ENCODE measurements at regions not wholly inside any gene's neighbourhood (a gene's known extent, or its start where the extent isn't known, plus 50 kb on each side); places are given as distances from the start of the nearest gene placed in this dataset.

DNA sequence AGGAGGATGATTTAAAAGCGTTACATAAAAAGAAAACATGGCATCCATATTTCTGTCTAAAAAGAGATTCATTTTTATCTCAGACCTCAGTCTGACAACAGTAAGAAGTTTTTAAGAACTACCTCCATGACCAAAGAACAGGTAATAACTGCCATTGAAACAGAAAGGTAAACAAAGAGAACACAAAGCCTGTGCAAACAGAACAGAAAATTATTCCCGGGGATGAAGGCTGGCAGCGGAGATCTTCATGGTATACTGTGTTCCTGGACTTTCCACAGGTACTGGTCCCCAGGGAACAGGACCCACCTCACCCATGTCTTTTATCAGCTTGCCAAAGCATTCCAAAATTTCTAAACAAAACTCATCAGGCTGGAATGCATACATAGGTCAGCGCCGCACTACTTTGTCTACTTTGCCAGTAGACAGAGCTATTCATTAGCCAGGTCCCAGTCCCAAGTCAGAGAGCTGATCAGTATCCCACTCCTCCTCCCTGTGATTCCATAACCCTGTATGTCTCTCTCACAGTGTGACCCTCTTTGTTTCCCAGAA, 277.3 kb downstream of the MBD2 start:
- H3K4ac ChIP-seq (ENCODE audit: low read depth, low read length) = no peak overlapping the region
- TF ChIP-seq, protein P1, sequence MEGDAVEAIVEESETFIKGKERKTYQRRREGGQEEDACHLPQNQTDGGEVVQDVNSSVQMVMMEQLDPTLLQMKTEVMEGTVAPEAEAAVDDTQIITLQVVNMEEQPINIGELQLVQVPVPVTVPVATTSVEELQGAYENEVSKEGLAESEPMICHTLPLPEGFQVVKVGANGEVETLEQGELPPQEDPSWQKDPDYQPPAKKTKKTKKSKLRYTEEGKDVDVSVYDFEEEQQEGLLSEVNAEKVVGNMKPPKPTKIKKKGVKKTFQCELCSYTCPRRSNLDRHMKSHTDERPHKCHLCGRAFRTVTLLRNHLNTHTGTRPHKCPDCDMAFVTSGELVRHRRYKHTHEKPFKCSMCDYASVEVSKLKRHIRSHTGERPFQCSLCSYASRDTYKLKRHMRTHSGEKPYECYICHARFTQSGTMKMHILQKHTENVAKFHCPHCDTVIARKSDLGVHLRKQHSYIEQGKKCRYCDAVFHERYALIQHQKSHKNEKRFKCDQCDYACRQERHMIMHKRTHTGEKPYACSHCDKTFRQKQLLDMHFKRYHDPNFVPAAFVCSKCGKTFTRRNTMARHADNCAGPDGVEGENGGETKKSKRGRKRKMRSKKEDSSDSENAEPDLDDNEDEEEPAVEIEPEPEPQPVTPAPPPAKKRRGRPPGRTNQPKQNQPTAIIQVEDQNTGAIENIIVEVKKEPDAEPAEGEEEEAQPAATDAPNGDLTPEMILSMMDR (conservative IDR thresholded peaks at IDR 0.05) = no peak
- H3K9ac ChIP-seq (ENCODE audit: extremely low read depth, insufficient read length, low read length) = no peak overlapping the region
- no peak overlapping the region for H4K91ac ChIP-seq (ENCODE audit: insufficient read length, low read depth, low read length)
- Mint-ChIP-seq H3K36me3 (ENCODE audit: insufficient read depth in 1 of 3, low read depth in 3 of 3) (peaks cover 5 to 14% (median 11%) of the 10 kb centered on the region in 3 experiments; a peak in 6 of 7 replicates), H3K27me3 (ENCODE audit: low read depth) (no peaks in the 10 kb centered on the region; the same call in 1 of the 2 replicates), H3K4me1 (no peaks in the 10 kb centered on the region), H3K9me3 (peaks cover 14 to 24% of the 10 kb centered on the region in 2 experiments), H3K4me3 (no peak overlapping the region), H3K27ac (no peak overlapping the region)
- H3K9me3 ChIP-seq (ENCODE audit: control insufficient read depth, low read depth, low read length) = peaks cover 13% of the 10 kb centered on the region
- WGBS (ENCODE audit: extremely low coverage, insufficient read length, low lambda C conversion rate) = no CpG with 5 or more reads among the region's 5 CpGs
- no peak overlapping the region for H2BK12ac ChIP-seq (ENCODE audit: insufficient read length, low read depth, low read length)
- no peak overlapping the region for H2BK5ac ChIP-seq (ENCODE audit: insufficient read length, low read length)
- no peak overlapping the region for H4K5ac ChIP-seq (ENCODE audit: insufficient read length, low read depth, low read length)
- H3K14ac ChIP-seq (ENCODE audit: insufficient read depth, low read length) = no peak overlapping the region
- no peak overlapping the region for H2BK15ac ChIP-seq (ENCODE audit: low read depth, low read length)
- no peak for DNase-seq
- H4K20me1 ChIP-seq (ENCODE audit: control insufficient read depth, insufficient read depth, insufficient read length) = no peaks in the 10 kb centered on the region
- no peaks in the 10 kb centered on the region for H3K4me1 ChIP-seq (ENCODE audit: insufficient read depth, low read length)
- H3K27ac ChIP-seq (ENCODE audit: insufficient read length, low read depth, low read length) = no peak overlapping the region
- no peak overlapping the region for H3T11ph ChIP-seq (ENCODE audit: low read length)
- no peak overlapping the region for H2BK120ac ChIP-seq (ENCODE audit: low read depth, low read length, poor library complexity, severe bottlenecking)
- no peaks in the 10 kb centered on the region for H3K79me1 ChIP-seq (ENCODE audit: insufficient read depth, low read depth, low read length, poor library complexity, severe bottlenecking)
- H3K23me2 ChIP-seq (ENCODE audit: insufficient read length, low read depth, low read length, poor library complexity, severe bottlenecking) = no peaks in the 10 kb centered on the region
- H2AK5ac ChIP-seq (ENCODE audit: insufficient read length, low read length) = no peak overlapping the region
- no peak overlapping the region for H3K18ac ChIP-seq (ENCODE audit: insufficient read length, low read depth, low read length)
- no peak overlapping the region for H2AFZ ChIP-seq (ENCODE audit: low read length)
- no peak overlapping the region for H2BK20ac ChIP-seq (ENCODE audit: low read depth, low read length, poor library complexity, severe bottlenecking)
- no peak overlapping the region for H3K4me2 ChIP-seq (ENCODE audit: insufficient read depth, insufficient read length, low read length)
- H3K27me3 ChIP-seq (ENCODE audit: insufficient read depth, low read length) = no peaks in the 10 kb centered on the region
- no peak overlapping the region for H3K56ac ChIP-seq (ENCODE audit: insufficient read length, low read depth, low read length)
- no peak overlapping the region for H4K8ac ChIP-seq (replicated peaks; ENCODE audit: insufficient read length, low read depth, low read length)
- H3K23ac ChIP-seq (ENCODE audit: insufficient read length, low read depth, low read length) = no peak overlapping the region
- no peaks in the 10 kb centered on the region for H3K79me2 ChIP-seq (ENCODE audit: insufficient read depth, low read length)

Data from H9 (cell line).